AG09319 (cell line): ENCODE measurements at regions not wholly inside any gene's neighbourhood (a gene's known extent, or its start where the extent isn't known, plus 50 kb on each side); places are given as distances from the start of the nearest gene placed in this dataset.
A peak's percentile ranks its signal among the peaks of the same experiment; 100 is the strongest.

Experiments used
- DNase-seq: peaks from one replicate; pipeline ENCODE4 v3.0.0-alpha.2; 2010; ENCODE audit warnings: low read depth; ENCODE audit errors: extremely low read depth
- TF ChIP-seq, protein P1 (sequence below): IDR thresholded peaks from 2 replicates; pipeline ENCODE4 v1.5.1; 2011; ENCODE audit warnings: low read depth, mild to moderate bottlenecking, inconsistent platforms, low read length, moderate library complexity

DNA sequence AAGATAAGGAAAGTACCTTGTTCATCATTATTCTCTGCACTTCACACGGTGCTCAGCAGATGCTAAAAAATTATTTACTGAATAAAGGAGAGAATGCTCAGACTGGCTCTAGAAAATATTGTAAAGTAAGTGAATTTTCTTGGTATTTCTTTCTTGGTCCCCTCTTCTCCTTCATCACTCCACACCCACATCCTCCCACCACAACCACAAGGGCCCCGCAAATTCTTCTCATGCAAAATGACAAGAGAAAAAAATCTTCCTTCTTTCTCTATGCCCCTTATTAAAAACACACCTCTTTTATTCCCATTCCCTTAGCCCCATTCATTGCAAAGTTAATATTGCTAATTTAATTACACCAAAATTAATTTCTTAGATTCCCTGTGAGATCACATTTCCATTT, 74.2 kb upstream of the NEDD4L start:
- TF ChIP-seq, protein P1, sequence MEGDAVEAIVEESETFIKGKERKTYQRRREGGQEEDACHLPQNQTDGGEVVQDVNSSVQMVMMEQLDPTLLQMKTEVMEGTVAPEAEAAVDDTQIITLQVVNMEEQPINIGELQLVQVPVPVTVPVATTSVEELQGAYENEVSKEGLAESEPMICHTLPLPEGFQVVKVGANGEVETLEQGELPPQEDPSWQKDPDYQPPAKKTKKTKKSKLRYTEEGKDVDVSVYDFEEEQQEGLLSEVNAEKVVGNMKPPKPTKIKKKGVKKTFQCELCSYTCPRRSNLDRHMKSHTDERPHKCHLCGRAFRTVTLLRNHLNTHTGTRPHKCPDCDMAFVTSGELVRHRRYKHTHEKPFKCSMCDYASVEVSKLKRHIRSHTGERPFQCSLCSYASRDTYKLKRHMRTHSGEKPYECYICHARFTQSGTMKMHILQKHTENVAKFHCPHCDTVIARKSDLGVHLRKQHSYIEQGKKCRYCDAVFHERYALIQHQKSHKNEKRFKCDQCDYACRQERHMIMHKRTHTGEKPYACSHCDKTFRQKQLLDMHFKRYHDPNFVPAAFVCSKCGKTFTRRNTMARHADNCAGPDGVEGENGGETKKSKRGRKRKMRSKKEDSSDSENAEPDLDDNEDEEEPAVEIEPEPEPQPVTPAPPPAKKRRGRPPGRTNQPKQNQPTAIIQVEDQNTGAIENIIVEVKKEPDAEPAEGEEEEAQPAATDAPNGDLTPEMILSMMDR = no peak
- no peak for DNase-seq

DNA sequence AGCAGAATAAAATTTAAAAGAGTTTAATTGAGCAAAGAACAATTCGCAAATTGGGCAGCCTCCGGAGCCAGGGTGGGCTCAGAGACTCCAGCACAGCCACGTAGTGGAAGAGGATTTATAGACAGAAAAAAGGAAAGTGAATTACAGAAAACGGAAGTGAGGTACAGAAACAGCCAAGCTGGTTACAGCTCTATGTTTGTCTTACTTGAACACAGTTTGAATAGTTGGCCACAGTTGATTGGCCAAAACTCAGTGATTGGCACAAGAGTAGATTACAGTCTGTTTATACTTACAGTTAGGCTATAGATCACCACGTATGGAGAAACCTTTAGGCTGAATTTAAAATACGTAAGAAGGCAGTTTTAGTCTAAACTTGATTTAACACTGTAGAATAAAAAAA, 78.8 kb upstream of the NEDD4L start:
- DNase-seq = no peak
- TF ChIP-seq, protein P1 = no peak

DNA sequence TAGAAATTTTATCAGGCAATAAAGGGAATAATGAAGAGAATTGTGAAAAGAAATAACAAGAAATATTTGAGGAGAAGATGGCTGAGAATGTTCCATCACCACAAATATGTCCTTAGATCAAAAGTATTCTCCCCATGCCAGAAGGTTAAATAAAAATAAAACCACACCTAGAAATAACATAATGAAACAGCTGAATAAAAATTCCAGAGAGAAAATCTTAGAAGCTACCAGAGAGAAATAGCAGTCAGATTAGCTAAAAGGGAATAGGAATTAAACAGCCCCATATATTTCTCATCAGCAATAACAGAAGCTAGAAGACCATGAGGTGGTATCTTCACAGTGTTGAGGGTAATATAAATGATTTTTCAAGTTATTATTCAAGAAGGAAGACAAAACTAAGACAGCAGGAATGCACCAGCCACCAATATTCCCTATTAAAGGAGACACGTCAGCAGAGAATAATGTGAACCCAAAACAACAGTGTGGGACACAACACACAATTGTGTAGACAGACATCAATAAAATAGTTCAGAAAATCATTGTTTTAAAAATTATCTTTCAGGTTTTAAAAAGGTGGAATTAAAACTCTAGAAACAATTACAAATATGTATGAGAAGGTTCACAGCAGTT, 82.0 kb upstream of the NEDD4L start:
- TF ChIP-seq, protein P1 = no peak
- DNase-seq = no peak

DNA sequence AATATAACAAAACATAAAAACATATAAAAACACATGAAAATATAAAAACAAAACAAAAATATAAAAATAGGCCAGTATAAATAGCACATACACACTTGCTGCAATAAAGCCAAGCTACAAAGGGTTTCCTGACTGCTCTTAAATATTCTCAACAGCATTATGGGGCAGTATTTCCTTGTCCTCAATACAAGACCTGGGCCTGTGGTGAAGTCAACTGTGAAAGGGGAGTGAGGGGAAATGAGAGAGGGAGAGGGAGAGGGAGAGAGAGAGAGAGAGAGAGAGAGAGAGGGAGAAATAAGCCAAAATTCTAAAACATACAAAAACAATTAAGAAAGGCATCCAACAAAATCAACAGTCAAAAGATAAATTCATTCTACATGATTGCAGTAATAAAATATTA, 82.6 kb upstream of the NEDD4L start:
- no peak for DNase-seq
- TF ChIP-seq, protein P1 = no peak

DNA sequence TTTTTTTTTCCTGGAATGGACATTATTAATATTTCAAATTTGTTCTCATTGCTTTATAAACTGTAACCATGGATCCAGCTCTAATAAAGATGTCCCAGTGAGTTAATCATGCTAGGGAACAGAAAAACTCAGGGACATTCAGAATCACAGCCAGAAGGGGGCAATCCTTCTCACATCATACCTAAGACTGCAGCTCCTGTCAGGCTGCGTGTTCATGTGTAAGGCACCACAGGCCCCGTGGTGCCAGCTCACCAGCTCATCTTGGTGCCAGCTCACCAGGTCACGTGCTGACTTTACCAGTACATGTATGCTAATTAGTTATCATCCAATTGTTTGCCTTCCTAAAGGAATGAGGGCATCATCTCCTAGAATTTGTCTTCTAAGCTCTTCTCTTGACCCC, 84.7 kb upstream of the NEDD4L start:
- peak; percentile 10 for DNase-seq
- TF ChIP-seq, protein P1 = peak; percentile 27

DNA sequence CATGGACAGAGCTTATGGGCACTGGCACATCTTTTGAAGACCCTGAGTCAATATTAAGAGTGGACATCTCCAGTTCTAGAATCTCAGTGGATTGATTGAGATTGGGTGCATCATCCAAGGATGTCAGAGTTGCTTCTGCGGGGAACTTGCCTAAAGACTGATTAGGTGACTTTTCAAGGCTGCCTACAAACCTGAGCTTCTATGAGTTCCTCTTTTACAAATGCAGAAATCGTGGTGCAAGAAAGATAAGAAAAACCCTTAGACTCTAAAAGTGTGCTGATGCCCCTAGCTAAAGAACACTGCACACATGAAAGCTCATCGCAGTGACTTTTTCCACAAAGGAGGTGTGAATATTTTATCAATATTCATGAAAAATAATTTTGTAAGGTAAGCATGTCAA, 86.8 kb upstream of the NEDD4L start:
- TF ChIP-seq, protein P1 = no peak
- DNase-seq = no peak

DNA sequence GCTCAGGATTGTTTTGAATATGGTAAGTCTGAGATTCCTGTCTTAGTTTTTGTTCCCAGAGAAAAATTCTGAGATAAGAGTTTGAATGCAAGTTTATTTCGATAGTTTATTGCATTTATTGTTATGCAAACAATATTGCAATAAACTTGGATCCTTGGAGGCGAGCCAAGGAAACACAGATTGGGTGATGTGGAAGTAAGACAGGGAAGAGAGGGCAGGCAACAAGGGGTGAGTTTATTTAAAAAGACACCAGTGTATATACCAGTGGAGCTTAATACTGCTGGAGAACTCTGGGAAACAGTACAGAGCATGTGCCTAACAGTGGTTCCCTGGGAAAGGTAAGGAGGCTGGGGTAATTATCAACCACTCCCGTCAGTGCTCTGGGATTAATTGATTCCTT, 87.5 kb upstream of the NEDD4L start:
- DNase-seq = no peak
- TF ChIP-seq, protein P1 = no peak
